AG04450 (cell line): ENCODE measurements at regions not wholly inside any gene's neighbourhood (a gene's known extent, or its start where the extent isn't known, plus 50 kb on each side); places are given as distances from the start of the nearest gene placed in this dataset.

Experiments used
- CTCF ChIA-PET: fragments of 300-600, 350-600 bp; formaldehyde crosslinking; extraction: SDS; loops from one replicate; lab custom pipeline; 2022; ENCODE audit warnings: antibody characterized with exemption, inconsistent platforms; lab: Charles Lee
- POLR2A ChIA-PET: fragments of 350-600 bp; formaldehyde crosslinking; extraction: SDS; loops from one replicate; lab custom pipeline; 2021; ENCODE audit warnings: antibody characterized with exemption, inconsistent platforms; lab: Yijun Ruan, JAX
- DNase-seq: peaks from one replicate; pipeline ENCODE4 v3.0.0-alpha.2; 2011; ENCODE audit warnings: low read depth, low spot score
- H3K27ac ChIP-seq: one replicate; pipeline ENCODE4 v1.5.1; 2012; ENCODE audit warnings: low read depth, low read length, control low read depth
- H3K27me3 ChIP-seq: one replicate; pipeline ENCODE4 v1.6.0; 2012; ENCODE audit warnings: low read length; ENCODE audit not compliant: control insufficient read depth, insufficient read depth
- H3K4me3 ChIP-seq: 2 replicates; pipeline ENCODE4 v1.5.1; 2011; ENCODE audit warnings: mild to moderate bottlenecking, low read depth, low read length, control low read depth
- H3K9me3 ChIP-seq: 2 replicates; pipeline ENCODE4 v1.5.1; 2012; ENCODE audit warnings: low read length; ENCODE audit not compliant: control insufficient read depth, insufficient read depth
- CTCF ChIP-seq: IDR thresholded peaks from 2 replicates; pipeline ENCODE4 v1.5.1; 2011; ENCODE audit warnings: low read depth, low read length, control low read depth, inconsistent platforms

GRCh38 chr4:96383349-96383748 is 543.5 kb downstream of the PDHA2 start:
- no peak for DNase-seq
- peaks cover 9% of the 10 kb centered on the region for H3K9me3 ChIP-seq
- ChIA-PET POLR2A (no interaction called here), CTCF (no interaction called here)
- no peak for TF ChIP-seq CTCF
- no peaks in the 10 kb centered on the region for H3K27me3 ChIP-seq
- no peak overlapping the region for H3K27ac ChIP-seq
- no peak overlapping the region for H3K4me3 ChIP-seq

- Histone ChIP-seq H3K9me3 (peaks cover 6% of the 10 kb centered on the region), H3K27me3 (no peaks in the 10 kb centered on the region), H3K27ac (no peak overlapping the region), H3K4me3 (no peak overlapping the region)
- TF ChIP-seq CTCF, result no peak
- no peak for DNase-seq
- ChIA-PET CTCF (no interaction called here), POLR2A (no interaction called here)
Observed at GRCh38 chr4:96389770-96390169, 549.9 kb downstream of the PDHA2 start.

GRCh38 chr4:96390404-96390803 is 550.5 kb downstream of the PDHA2 start:
- peaks cover 6% of the 10 kb centered on the region; the same call in 1 of the 2 replicates for H3K9me3 ChIP-seq
- no peak overlapping the region for H3K27ac ChIP-seq
- ChIA-PET POLR2A (no interaction called here), CTCF (no interaction called here)
- no peak for DNase-seq
- no peak overlapping the region for H3K4me3 ChIP-seq
- H3K27me3 ChIP-seq, result no peaks in the 10 kb centered on the region
- TF ChIP-seq CTCF, result no peak

- no peak for DNase-seq
- POLR2A ChIA-PET, result no interaction called here
- TF ChIP-seq CTCF, result no peak
- H3K27me3 ChIP-seq, result no peaks in the 10 kb centered on the region
- no peak overlapping the region for H3K27ac ChIP-seq
- CTCF ChIA-PET, result no interaction called here
- peaks cover 7% of the 10 kb centered on the region; the same call in 1 of the 2 replicates for H3K9me3 ChIP-seq
- no peak overlapping the region for H3K4me3 ChIP-seq
Observed at GRCh38 chr4:96395747-96396146, 555.9 kb downstream of the PDHA2 start.

GRCh38 chr4:96406742-96407141 is 566.8 kb downstream of the PDHA2 start:
- TF ChIP-seq CTCF, result no peak
- ChIA-PET POLR2A (no interaction called here), CTCF (no interaction called here)
- Histone ChIP-seq H3K4me3 (no peak overlapping the region), H3K9me3 (no peaks in the 10 kb centered on the region), H3K27ac (no peak overlapping the region), H3K27me3 (no peaks in the 10 kb centered on the region)
- no peak for DNase-seq
